GM13977 (cell line): ENCODE measurements at regions not wholly inside any gene's neighbourhood (a gene's known extent, or its start where the extent isn't known, plus 50 kb on each side); places are given as distances from the start of the nearest gene placed in this dataset.

Experiments used
- DNase-seq: peaks from one replicate; pipeline ENCODE4 v3.0.0; 2012; ENCODE audit warnings: low spot score
- in situ Hi-C: fragments of 300-500 bp; cut with MboI; formaldehyde crosslinking; loops from one replicate; pipeline ENCODE4 v1.12.0; 2022; ENCODE audit warnings: low sequenced_read_pairs, low pct_unique_long_range_greater_than_20kb, mixed read lengths, inconsistent platforms; ENCODE audit not compliant: unreplicated experiment
- TF ChIP-seq, protein P1 (sequence below): IDR thresholded peaks from 2 replicates; pipeline ENCODE4 v1.5.1; 2012; ENCODE audit warnings: mild to moderate bottlenecking, control low read depth; ENCODE audit not compliant: insufficient read depth; ENCODE audit errors: extremely low read depth, missing control alignments

DNA sequence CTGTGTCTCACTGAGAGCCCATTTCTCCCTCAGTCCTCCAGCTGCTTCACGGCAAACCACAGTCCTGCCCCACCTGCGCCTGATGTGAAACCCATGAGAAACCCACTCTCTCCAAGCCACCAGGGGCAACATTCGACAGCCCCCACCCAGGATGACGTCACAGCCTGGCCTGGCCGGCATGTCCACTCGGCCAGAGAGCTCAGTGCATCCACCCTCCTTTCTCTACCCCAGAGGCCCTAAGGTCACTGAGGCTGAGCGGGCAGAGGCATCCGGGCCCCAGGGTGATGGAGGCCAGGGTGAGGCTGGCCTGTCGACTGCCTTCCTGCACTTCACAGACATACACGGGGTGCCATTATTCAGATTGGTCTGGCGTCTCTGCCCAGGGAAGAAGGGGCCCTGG is 402.7 kb upstream of the MYT1L start:
- no peak for DNase-seq
- in situ Hi-C loops, result no loop called here
- TF ChIP-seq, protein P1, sequence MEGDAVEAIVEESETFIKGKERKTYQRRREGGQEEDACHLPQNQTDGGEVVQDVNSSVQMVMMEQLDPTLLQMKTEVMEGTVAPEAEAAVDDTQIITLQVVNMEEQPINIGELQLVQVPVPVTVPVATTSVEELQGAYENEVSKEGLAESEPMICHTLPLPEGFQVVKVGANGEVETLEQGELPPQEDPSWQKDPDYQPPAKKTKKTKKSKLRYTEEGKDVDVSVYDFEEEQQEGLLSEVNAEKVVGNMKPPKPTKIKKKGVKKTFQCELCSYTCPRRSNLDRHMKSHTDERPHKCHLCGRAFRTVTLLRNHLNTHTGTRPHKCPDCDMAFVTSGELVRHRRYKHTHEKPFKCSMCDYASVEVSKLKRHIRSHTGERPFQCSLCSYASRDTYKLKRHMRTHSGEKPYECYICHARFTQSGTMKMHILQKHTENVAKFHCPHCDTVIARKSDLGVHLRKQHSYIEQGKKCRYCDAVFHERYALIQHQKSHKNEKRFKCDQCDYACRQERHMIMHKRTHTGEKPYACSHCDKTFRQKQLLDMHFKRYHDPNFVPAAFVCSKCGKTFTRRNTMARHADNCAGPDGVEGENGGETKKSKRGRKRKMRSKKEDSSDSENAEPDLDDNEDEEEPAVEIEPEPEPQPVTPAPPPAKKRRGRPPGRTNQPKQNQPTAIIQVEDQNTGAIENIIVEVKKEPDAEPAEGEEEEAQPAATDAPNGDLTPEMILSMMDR, result no peak

DNA sequence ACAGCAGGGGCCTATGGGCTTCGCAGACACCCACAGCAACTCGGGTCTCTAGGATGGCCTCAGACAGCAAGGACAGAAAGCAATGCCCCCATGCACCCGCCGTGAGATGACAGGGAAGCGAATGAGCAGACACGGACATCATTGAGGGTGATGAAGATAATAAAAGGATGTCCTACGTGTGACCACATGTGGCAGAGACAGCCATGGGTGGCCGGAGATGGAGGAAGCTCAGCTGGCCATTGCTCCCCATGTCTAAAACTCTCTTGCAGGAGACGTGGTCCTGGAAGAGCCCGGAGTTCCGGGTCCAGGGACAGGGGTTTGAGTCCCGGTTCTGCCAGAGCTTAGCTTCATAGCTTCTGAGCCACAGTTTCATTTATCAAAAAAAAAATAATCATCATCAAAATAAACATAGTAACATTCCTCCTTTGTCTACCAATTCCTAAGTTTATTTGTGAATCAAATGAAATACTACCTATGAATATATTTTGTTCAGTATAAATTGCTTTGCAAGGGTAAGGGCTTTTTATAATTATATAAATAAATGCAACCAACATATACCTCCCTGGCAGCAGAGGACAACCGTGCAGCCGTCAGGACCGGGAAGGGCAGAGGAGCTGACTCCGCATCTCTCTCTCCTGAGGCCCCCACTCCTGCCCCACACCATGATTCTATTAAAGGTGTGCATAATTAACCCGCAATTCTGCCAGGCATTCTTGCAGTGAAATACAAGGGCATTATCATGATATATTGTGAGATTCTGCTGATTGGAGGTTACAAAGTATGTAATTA is 401.4 kb upstream of the MYT1L start:
- no peak for DNase-seq
- TF ChIP-seq, protein P1, result no peak
- in situ Hi-C loops, result no loop called here

GRCh38 chr2:2731816-2732284 is 400.8 kb upstream of the MYT1L start:
- in situ Hi-C loops, result no loop called here
- TF ChIP-seq, protein P1, result no peak
- DNase-seq, result no peak

- no peak for DNase-seq
- TF ChIP-seq, protein P1, result no peak
- in situ Hi-C loops, result no loop called here
These were observed 400.2 kb upstream of the MYT1L start for GRCh38 chr2:2731101-2731815.

GRCh38 chr2:2730301-2730833 is 399.3 kb upstream of the MYT1L start:
- TF ChIP-seq, protein P1, result no peak
- in situ Hi-C loops, result no loop called here
- no peak for DNase-seq

DNA sequence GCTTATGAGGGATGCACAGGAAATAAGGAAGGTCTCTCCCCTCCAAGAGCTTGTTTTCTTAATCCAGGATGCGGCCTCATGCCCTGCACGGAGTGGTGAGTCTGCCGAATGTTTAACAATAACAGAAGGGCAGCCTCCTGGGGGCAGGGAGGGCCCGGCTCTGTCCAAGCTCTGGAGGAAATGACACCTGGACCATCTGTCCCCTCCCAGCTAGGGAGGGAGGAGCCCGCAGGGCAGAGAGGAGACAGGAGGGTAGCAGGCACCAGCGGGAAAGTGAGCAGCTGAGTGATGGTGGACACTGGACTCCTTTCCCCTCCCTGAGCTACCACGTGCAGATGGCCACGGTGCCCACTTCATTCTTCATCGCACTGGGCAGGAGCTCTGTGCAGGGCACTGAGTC is 398.2 kb upstream of the MYT1L start:
- TF ChIP-seq, protein P1, result no peak
- in situ Hi-C loops, result no loop called here

More for the DNA sequence above, 398.2 kb upstream of the MYT1L start:
- no peak for DNase-seq
